ENCODE measurements at regions not wholly inside any gene's neighbourhood (a gene's known extent, or its start where the extent isn't known, plus 50 kb on each side); places are given as distances from the start of the nearest gene placed in this dataset.

GRCh38 chr3:29072611-29073010, 208.3 kb upstream of the RBMS3 start:
- no peak overlapping the region for H3K9ac ChIP-seq (ENCODE audit: low read length)
- H3K79me2 ChIP-seq (ENCODE audit: insufficient read depth, low read length): no peaks in the 10 kb centered on the region
- no TSS peak for BruUV-seq (replicated peaks)
- no peaks in the 10 kb centered on the region for H4K20me1 ChIP-seq (ENCODE audit: insufficient read depth)
- TF ChIP-seq ZFX (IDR thresholded peaks at IDR 0.05) (no peak), SIN3A (IDR thresholded peaks at IDR 0.05; ENCODE audit: low read depth) (no peak), CEBPB (IDR thresholded peaks at IDR 0.05; ENCODE audit: low read depth) (no peak), JUND (IDR thresholded peaks at IDR 0.05) (no peak), EZH2phosphoT487 (IDR thresholded peaks at IDR 0.05; ENCODE audit: borderline replicate concordance) (no peak), ELF1 (IDR thresholded peaks at IDR 0.05; ENCODE audit: borderline replicate concordance, low read depth) (no peak), ZNF274 (IDR thresholded peaks at IDR 0.05; ENCODE audit: low read depth, low read length) (no peak), CBX3 (IDR thresholded peaks at IDR 0.05; ENCODE audit: low read depth) (no peak), SRF (IDR thresholded peaks at IDR 0.05; ENCODE audit: low read depth) (no peak), EGR1 (IDR thresholded peaks at IDR 0.05; ENCODE audit: low read depth) (no peak), FOSL1 (IDR thresholded peaks at IDR 0.05; ENCODE audit: low read depth) (no peak), REST (IDR thresholded peaks at IDR 0.05; ENCODE audit: low read depth) (no peak), EZH2 (IDR thresholded peaks at IDR 0.05) (no peak)
- TF ChIP-seq, protein P1, sequence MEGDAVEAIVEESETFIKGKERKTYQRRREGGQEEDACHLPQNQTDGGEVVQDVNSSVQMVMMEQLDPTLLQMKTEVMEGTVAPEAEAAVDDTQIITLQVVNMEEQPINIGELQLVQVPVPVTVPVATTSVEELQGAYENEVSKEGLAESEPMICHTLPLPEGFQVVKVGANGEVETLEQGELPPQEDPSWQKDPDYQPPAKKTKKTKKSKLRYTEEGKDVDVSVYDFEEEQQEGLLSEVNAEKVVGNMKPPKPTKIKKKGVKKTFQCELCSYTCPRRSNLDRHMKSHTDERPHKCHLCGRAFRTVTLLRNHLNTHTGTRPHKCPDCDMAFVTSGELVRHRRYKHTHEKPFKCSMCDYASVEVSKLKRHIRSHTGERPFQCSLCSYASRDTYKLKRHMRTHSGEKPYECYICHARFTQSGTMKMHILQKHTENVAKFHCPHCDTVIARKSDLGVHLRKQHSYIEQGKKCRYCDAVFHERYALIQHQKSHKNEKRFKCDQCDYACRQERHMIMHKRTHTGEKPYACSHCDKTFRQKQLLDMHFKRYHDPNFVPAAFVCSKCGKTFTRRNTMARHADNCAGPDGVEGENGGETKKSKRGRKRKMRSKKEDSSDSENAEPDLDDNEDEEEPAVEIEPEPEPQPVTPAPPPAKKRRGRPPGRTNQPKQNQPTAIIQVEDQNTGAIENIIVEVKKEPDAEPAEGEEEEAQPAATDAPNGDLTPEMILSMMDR (IDR thresholded peaks at IDR 0.05 in 2 of 3, conservative IDR thresholded peaks at IDR 0.05 in 1 of 3; ENCODE audit: borderline replicate concordance in 1 of 3, insufficient read depth in 1 of 3, low read depth in 2 of 3, low read length in 2 of 3): no peak
- TF ChIP-seq, protein P2, sequence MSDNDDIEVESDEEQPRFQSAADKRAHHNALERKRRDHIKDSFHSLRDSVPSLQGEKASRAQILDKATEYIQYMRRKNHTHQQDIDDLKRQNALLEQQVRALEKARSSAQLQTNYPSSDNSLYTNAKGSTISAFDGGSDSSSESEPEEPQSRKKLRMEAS (IDR thresholded peaks at IDR 0.05): no peak
- ATAC-seq (no peak), DNase-seq (ENCODE audit: low read depth, low spot score) (no peak)
- POLR2A ChIA-PET: no interaction called here
- H3K9me2 ChIP-seq (ENCODE audit: insufficient read depth): no peaks in the 10 kb centered on the region
- H3K4me2 ChIP-seq (ENCODE audit: low read length): no peak overlapping the region
- intact Hi-C loops (cut with micrococcal nuclease): no loop called here
- H2AFZ ChIP-seq (ENCODE audit: low read depth, low read length, poor library complexity, severe bottlenecking): no peak overlapping the region
- H3K36me3 ChIP-seq (ENCODE audit: control insufficient read depth in 1 of 2, insufficient read depth in 2 of 2, low read length in 2 of 2): no peaks in the 10 kb centered on the region
- H3K9me3 ChIP-seq (ENCODE audit: control insufficient read depth in 1 of 2, insufficient read depth in 1 of 2, low read depth in 1 of 2, low read length in 2 of 2): no peaks in the 10 kb centered on the region
- H3K27ac ChIP-seq (ENCODE audit: low read depth, low read length): no peak overlapping the region
- H3K4me1 ChIP-seq (ENCODE audit: control insufficient read depth in 1 of 2, insufficient read depth in 2 of 2, low read length in 2 of 2): no peaks in the 10 kb centered on the region
- H3K27me3 ChIP-seq (ENCODE audit: insufficient read depth, low read length): no peaks in the 10 kb centered on the region
- RAD21 ChIA-PET (ENCODE audit: low non-redundant PET in 1 of 2, low total read pairs in 2 of 2, uncharacterized antibody in 2 of 2, unreplicated experiment in 2 of 2): no interaction called here
- no peak overlapping the region for H3K4me3 ChIP-seq (replicated peaks in 1 of 2; ENCODE audit: low read depth in 1 of 2, low read length in 2 of 2)
- CTCF ChIA-PET: no interaction called here

All from HCT116 (cell line).